WTC11 (cell line): ENCODE measurements at regions not wholly inside any gene's neighbourhood (a gene's known extent, or its start where the extent isn't known, plus 50 kb on each side); places are given as distances from the start of the nearest gene placed in this dataset.

Experiments
- ATAC-seq: fragments of 200-7000 bp; cut with Tn5 transposase; 2 replicates; pipeline ENCODE4 v1.10.0; 2021; ENCODE audit warnings: mild to moderate bottlenecking, moderate library complexity
- CTCF ChIA-PET: fragments of 300-600 bp; sonication (Branson Sonifier 250); formaldehyde crosslinking; loops from one replicate; lab custom pipeline; 2021; ENCODE audit warnings: antibody characterized with exemption; lab: Charles Lee
- POLR2A ChIA-PET: fragments of 350-600 bp; sonication (Branson Sonifier 250); formaldehyde crosslinking; loops from one replicate; lab custom pipeline; 2021; ENCODE audit warnings: antibody characterized with exemption; lab: Charles Lee
- DNase-seq: peaks from one replicate; pipeline ENCODE4 v3.0.0; 2021; ENCODE audit warnings: low spot score
- H3K27ac Mint-ChIP-seq: 2 replicates; pipeline ENCODE4 v1.8.0; 2021; ENCODE audit warnings: mixed read lengths
- H3K27me3 Mint-ChIP-seq: 2 replicates; pipeline ENCODE4 v1.8.0; 2021; ENCODE audit warnings: low read depth, mild to moderate bottlenecking, moderate library complexity, mixed read lengths
- H3K36me3 Mint-ChIP-seq: 2 replicates; pipeline ENCODE4 v1.8.0; 2021; ENCODE audit warnings: mixed read lengths
- H3K4me1 Mint-ChIP-seq: 2 replicates; pipeline ENCODE4 v1.8.0; 2022; ENCODE audit warnings: mixed read lengths
- H3K4me3 Mint-ChIP-seq: 2 replicates; pipeline ENCODE4 v1.8.0; 2021; ENCODE audit warnings: mild to moderate bottlenecking, moderate library complexity, mixed read lengths
- H3K9me3 Mint-ChIP-seq: 2 replicates; pipeline ENCODE4 v1.8.0; 2021; ENCODE audit warnings: mixed read lengths
- ATF1 ChIP-seq: sonication (generic); formaldehyde crosslinking; IDR thresholded peaks from 2 replicates; pipeline ENCODE4 v1.8.1; 2023; ENCODE audit warnings: mild to moderate bottlenecking, moderate library complexity, missing genetic modification reagents
- CREB1 ChIP-seq: sonication (generic); formaldehyde crosslinking; IDR thresholded peaks from 2 replicates; pipeline ENCODE4 v1.8.0; 2023; ENCODE audit warnings: mild to moderate bottlenecking, missing genetic modification reagents
- GABPB1 ChIP-seq: sonication (generic); formaldehyde crosslinking; IDR thresholded peaks from 2 replicates; pipeline ENCODE4 v1.8.1; 2023; ENCODE audit warnings: mild to moderate bottlenecking, missing genetic modification reagents
- MYBL2 ChIP-seq: sonication (generic); formaldehyde crosslinking; IDR thresholded peaks from 2 replicates; pipeline ENCODE4 v1.8.1; 2023; ENCODE audit warnings: mild to moderate bottlenecking, moderate library complexity, missing genetic modification reagents
- NFATC4 ChIP-seq: fragments of 250-450 bp; sonication (Bioruptor Pico); IDR thresholded peaks from 2 replicates; pipeline ENCODE4 v1.9.0; 2021; ENCODE audit warnings: mild to moderate bottlenecking
- PRDM15 ChIP-seq: sonication (generic); formaldehyde crosslinking; IDR thresholded peaks from 2 replicates; pipeline ENCODE4 v1.8.0; 2022; ENCODE audit warnings: missing genetic modification reagents
- SMAD4 ChIP-seq: sonication (generic); formaldehyde crosslinking; IDR thresholded peaks from 2 replicates; pipeline ENCODE4 v1.8.0; 2022; ENCODE audit warnings: mild to moderate bottlenecking, missing genetic modification reagents
- ZBTB21 ChIP-seq: sonication (generic); formaldehyde crosslinking; IDR thresholded peaks from 2 replicates; pipeline ENCODE4 v1.8.1; 2023; ENCODE audit warnings: mild to moderate bottlenecking, missing genetic modification reagents, borderline replicate concordance
- ZNF121 ChIP-seq: sonication (generic); formaldehyde crosslinking; IDR thresholded peaks from 2 replicates; pipeline ENCODE4 v1.8.0; 2023; ENCODE audit warnings: missing genetic modification reagents
- ZNF138 ChIP-seq: sonication (generic); formaldehyde crosslinking; conservative IDR thresholded peaks from 2 replicates; pipeline ENCODE4 v1.8.1; 2022; ENCODE audit warnings: mild to moderate bottlenecking, moderate library complexity, missing genetic modification reagents
- ZNF423 ChIP-seq: fragments of 250-450 bp; sonication (Bioruptor Pico); IDR thresholded peaks from 2 replicates; pipeline ENCODE4 v2.1.2; 2022; ENCODE audit warnings: mild to moderate bottlenecking, moderate library complexity
- ZNF532 ChIP-seq: fragments of 250-450 bp; sonication (Bioruptor Pico); IDR thresholded peaks from 2 replicates; pipeline ENCODE4 v1.9.0; 2021; ENCODE audit warnings: mild to moderate bottlenecking, borderline replicate concordance
- TF ChIP-seq, protein P1 (sequence below): sonication (generic); formaldehyde crosslinking; IDR thresholded peaks from 2 replicates; pipeline ENCODE4 v1.8.0; 2023; ENCODE audit warnings: mild to moderate bottlenecking, missing genetic modification reagents
- TF ChIP-seq, protein P2 (sequence below): fragments of 250-450 bp; sonication (Bioruptor Pico); IDR thresholded peaks from 2 replicates; pipeline ENCODE4 v1.9.0; 2021; ENCODE audit warnings: moderate library complexity, mild to moderate bottlenecking, inconsistent platforms, borderline replicate concordance
- TF ChIP-seq, protein P3 (sequence below): sonication (generic); formaldehyde crosslinking; IDR thresholded peaks from 2 replicates; pipeline ENCODE4 v1.8.0; 2023; ENCODE audit warnings: missing genetic modification reagents, mild to moderate bottlenecking, borderline replicate concordance
- TF ChIP-seq, protein P4 (sequence below): sonication (generic); formaldehyde crosslinking; IDR thresholded peaks from 2 replicates; pipeline ENCODE4 v1.8.1; 2022; ENCODE audit warnings: mild to moderate bottlenecking, missing genetic modification reagents, moderate library complexity, borderline replicate concordance

GRCh38 chr5:33336891-33337636 is 103.7 kb upstream of the TARS1 start:
- ATAC-seq = no peak
- TF ChIP-seq, protein P1, sequence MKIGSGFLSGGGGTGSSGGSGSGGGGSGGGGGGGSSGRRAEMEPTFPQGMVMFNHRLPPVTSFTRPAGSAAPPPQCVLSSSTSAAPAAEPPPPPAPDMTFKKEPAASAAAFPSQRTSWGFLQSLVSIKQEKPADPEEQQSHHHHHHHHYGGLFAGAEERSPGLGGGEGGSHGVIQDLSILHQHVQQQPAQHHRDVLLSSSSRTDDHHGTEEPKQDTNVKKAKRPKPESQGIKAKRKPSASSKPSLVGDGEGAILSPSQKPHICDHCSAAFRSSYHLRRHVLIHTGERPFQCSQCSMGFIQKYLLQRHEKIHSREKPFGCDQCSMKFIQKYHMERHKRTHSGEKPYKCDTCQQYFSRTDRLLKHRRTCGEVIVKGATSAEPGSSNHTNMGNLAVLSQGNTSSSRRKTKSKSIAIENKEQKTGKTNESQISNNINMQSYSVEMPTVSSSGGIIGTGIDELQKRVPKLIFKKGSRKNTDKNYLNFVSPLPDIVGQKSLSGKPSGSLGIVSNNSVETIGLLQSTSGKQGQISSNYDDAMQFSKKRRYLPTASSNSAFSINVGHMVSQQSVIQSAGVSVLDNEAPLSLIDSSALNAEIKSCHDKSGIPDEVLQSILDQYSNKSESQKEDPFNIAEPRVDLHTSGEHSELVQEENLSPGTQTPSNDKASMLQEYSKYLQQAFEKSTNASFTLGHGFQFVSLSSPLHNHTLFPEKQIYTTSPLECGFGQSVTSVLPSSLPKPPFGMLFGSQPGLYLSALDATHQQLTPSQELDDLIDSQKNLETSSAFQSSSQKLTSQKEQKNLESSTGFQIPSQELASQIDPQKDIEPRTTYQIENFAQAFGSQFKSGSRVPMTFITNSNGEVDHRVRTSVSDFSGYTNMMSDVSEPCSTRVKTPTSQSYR (CRISPR knock-in tag) = no peak
- TF ChIP-seq ZNF423 (CRISPR knock-in tag) = no peak
- TF ChIP-seq ATF1 (CRISPR knock-in tag) = no peak
- no peak for TF ChIP-seq NFATC4 (CRISPR knock-in tag)
- TF ChIP-seq, all 79 proteins: peak for 0
- Mint-ChIP-seq H3K4me3 (no peak overlapping the region), H3K4me1 (peaks cover 42% of the 10 kb centered on the region), H3K9me3 (peaks cover 4% of the 10 kb centered on the region), H3K36me3 (no peaks in the 10 kb centered on the region), H3K27me3 (no peaks in the 10 kb centered on the region), H3K27ac (no peak overlapping the region)
- ChIA-PET POLR2A (no interaction called here), CTCF (no interaction called here)
- DNase-seq = no peak

- Mint-ChIP-seq H3K9me3 (peaks cover 6% of the 10 kb centered on the region), H3K36me3 (no peaks in the 10 kb centered on the region), H3K27me3 (no peaks in the 10 kb centered on the region), H3K4me1 (peaks cover 40% of the 10 kb centered on the region), H3K4me3 (no peak overlapping the region), H3K27ac (no peak overlapping the region)
- ATAC-seq = no peak
- no peak for DNase-seq
- POLR2A ChIA-PET = no interaction called here
- CTCF ChIA-PET = no interaction called here
- no peak for TF ChIP-seq GABPB1 (CRISPR knock-in tag)
- TF ChIP-seq CREB1 (CRISPR knock-in tag) = no peak
- no peak for TF ChIP-seq ZNF423 (CRISPR knock-in tag)
- no peak for TF ChIP-seq ZBTB21
- TF ChIP-seq NFATC4 (CRISPR knock-in tag) = no peak
- TF ChIP-seq PRDM15 (CRISPR knock-in tag) = no peak
- no peak for TF ChIP-seq ZNF121 (CRISPR knock-in tag)
- TF ChIP-seq SMAD4 (CRISPR knock-in tag) = no peak
- TF ChIP-seq, protein P2, sequence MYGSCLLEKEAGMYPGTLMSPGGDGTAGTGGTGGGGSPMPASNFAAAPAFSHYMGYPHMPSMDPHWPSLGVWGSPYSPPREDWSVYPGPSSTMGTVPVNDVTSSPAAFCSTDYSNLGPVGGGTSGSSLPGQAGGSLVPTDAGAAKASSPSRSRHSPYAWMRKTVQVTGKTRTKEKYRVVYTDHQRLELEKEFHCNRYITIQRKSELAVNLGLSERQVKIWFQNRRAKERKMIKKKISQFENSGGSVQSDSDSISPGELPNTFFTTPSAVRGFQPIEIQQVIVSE (CRISPR knock-in tag) = no peak
- no peak for TF ChIP-seq ZNF138
- TF ChIP-seq, protein P3, sequence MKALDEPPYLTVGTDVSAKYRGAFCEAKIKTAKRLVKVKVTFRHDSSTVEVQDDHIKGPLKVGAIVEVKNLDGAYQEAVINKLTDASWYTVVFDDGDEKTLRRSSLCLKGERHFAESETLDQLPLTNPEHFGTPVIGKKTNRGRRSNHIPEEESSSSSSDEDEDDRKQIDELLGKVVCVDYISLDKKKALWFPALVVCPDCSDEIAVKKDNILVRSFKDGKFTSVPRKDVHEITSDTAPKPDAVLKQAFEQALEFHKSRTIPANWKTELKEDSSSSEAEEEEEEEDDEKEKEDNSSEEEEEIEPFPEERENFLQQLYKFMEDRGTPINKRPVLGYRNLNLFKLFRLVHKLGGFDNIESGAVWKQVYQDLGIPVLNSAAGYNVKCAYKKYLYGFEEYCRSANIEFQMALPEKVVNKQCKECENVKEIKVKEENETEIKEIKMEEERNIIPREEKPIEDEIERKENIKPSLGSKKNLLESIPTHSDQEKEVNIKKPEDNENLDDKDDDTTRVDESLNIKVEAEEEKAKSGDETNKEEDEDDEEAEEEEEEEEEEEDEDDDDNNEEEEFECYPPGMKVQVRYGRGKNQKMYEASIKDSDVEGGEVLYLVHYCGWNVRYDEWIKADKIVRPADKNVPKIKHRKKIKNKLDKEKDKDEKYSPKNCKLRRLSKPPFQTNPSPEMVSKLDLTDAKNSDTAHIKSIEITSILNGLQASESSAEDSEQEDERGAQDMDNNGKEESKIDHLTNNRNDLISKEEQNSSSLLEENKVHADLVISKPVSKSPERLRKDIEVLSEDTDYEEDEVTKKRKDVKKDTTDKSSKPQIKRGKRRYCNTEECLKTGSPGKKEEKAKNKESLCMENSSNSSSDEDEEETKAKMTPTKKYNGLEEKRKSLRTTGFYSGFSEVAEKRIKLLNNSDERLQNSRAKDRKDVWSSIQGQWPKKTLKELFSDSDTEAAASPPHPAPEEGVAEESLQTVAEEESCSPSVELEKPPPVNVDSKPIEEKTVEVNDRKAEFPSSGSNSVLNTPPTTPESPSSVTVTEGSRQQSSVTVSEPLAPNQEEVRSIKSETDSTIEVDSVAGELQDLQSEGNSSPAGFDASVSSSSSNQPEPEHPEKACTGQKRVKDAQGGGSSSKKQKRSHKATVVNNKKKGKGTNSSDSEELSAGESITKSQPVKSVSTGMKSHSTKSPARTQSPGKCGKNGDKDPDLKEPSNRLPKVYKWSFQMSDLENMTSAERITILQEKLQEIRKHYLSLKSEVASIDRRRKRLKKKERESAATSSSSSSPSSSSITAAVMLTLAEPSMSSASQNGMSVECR = no peak
- TF ChIP-seq, protein P4, sequence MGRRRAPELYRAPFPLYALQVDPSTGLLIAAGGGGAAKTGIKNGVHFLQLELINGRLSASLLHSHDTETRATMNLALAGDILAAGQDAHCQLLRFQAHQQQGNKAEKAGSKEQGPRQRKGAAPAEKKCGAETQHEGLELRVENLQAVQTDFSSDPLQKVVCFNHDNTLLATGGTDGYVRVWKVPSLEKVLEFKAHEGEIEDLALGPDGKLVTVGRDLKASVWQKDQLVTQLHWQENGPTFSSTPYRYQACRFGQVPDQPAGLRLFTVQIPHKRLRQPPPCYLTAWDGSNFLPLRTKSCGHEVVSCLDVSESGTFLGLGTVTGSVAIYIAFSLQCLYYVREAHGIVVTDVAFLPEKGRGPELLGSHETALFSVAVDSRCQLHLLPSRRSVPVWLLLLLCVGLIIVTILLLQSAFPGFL (CRISPR knock-in tag) = no peak
- no peak for TF ChIP-seq ZNF532 (CRISPR knock-in tag)
- TF ChIP-seq MYBL2 (CRISPR knock-in tag) = no peak
These were observed 103.2 kb upstream of the TARS1 start for GRCh38 chr5:33337637-33337992.
